Neutrophil (primary cell): ENCODE measurements at regions not wholly inside any gene's neighbourhood (a gene's known extent, or its start where the extent isn't known, plus 50 kb on each side); places are given as distances from the start of the nearest gene placed in this dataset.
A peak's percentile ranks its signal among the peaks of the same experiment; 100 is the strongest.

Source experiments
- H3K27ac ChIP-seq: fragments of 200-600 bp; sonication (generic); 2 replicates; pipeline ENCODE4 v1.5.1; 2016; ENCODE audit warnings: mild to moderate bottlenecking, moderate library complexity
- H3K27me3 ChIP-seq: fragments of 200-600 bp; sonication (generic); 2 replicates; pipeline ENCODE4 v1.6.0; 2016; ENCODE audit warnings: mild to moderate bottlenecking
- H3K36me3 ChIP-seq: fragments of 200-600 bp; sonication (generic); 2 replicates; pipeline ENCODE4 v1.5.1; 2017
- H3K4me1 ChIP-seq, 2 experiments: fragments of 200-600 bp in 1 of 2; sonication (generic) in 1 of 2; 1 replicate in 1 of 2; 2 replicates in 1 of 2; pipeline versions ENCODE4 v1.5.1 to v1.6.1; 2013 to 2016; ENCODE audit warnings: low read depth in 1 of 2, low read length in 1 of 2, mild to moderate bottlenecking in 1 of 2, moderate library complexity in 1 of 2; ENCODE audit not compliant: control insufficient read depth in 1 of 2, insufficient read depth in 1 of 2
- H3K4me3 ChIP-seq, 2 experiments: fragments of 200-600 bp in 1 of 2; sonication (generic) in 1 of 2; 1 replicate in 1 of 2; 2 replicates in 1 of 2; pipeline ENCODE4 v1.5.1; 2013 to 2016; ENCODE audit warnings: low read depth in 1 of 2, low read length in 1 of 2, mild to moderate bottlenecking in 1 of 2, moderate library complexity in 1 of 2
- H3K9me3 ChIP-seq: fragments of 200-600 bp; sonication (generic); 2 replicates; pipeline ENCODE4 v1.5.1; 2016
- CTCF ChIP-seq: fragments of 200-600 bp; sonication (generic); IDR thresholded peaks from 2 replicates; pipeline ENCODE4 v1.5.1; 2016; ENCODE audit warnings: antibody characterized with exemption

GRCh38 chr21:35111321-35111930 is 62.3 kb upstream of the RUNX1 start:
- TF ChIP-seq CTCF: no peak
- H3K36me3 ChIP-seq: no peaks in the 10 kb centered on the region
- H3K27me3 ChIP-seq: no peaks in the 10 kb centered on the region
- H3K9me3 ChIP-seq: no peaks in the 10 kb centered on the region
- H3K4me3 ChIP-seq: no peak overlapping the region
- H3K4me1 ChIP-seq: no peaks in the 10 kb centered on the region
- no peak overlapping the region for H3K27ac ChIP-seq

- Histone ChIP-seq H3K4me1 (no peaks in the 10 kb centered on the region), H3K4me3 (no peak overlapping the region), H3K9me3 (no peaks in the 10 kb centered on the region), H3K36me3 (no peaks in the 10 kb centered on the region), H3K27ac (no peak overlapping the region), H3K27me3 (no peaks in the 10 kb centered on the region)
- TF ChIP-seq CTCF: no peak
Observed at GRCh38 chr21:35108887-35109286, 59.8 kb upstream of the RUNX1 start.

DNA sequence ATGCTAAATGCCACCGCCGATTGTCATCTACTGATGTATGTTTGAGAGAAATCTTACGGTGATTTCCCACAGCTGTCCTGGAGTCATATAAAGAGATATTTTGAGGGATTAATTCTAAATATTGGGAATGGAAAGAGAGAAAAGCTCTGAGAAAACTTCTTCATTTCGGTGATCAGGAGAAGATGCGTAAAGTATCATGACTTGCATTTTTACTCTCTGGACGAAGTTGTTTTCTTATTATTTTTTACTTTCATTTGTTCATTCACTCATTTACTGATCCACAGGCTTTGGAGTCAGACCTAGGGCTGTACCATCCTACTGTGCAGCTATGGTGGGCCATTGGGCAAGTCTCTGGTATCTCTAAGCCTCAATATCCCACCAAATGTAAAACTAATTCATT is 58.4 kb upstream of the RUNX1 start:
- Histone ChIP-seq H3K4me3 (no peak overlapping the region), H3K27me3 (no peaks in the 10 kb centered on the region), H3K36me3 (no peaks in the 10 kb centered on the region), H3K27ac (no peak overlapping the region), H3K9me3 (no peaks in the 10 kb centered on the region), H3K4me1 (peaks cover 10% of the 10 kb centered on the region in 2 experiments)
- TF ChIP-seq CTCF: no peak

GRCh38 chr21:35106246-35106835 is 57.2 kb upstream of the RUNX1 start:
- peaks cover 19 to 21% of the 10 kb centered on the region in 2 experiments for H3K4me1 ChIP-seq
- no peaks in the 10 kb centered on the region for H3K9me3 ChIP-seq
- H3K27ac ChIP-seq: no peak overlapping the region
- no peaks in the 10 kb centered on the region for H3K36me3 ChIP-seq
- H3K27me3 ChIP-seq: no peaks in the 10 kb centered on the region
- no peak overlapping the region for H3K4me3 ChIP-seq
- TF ChIP-seq CTCF: no peak

DNA sequence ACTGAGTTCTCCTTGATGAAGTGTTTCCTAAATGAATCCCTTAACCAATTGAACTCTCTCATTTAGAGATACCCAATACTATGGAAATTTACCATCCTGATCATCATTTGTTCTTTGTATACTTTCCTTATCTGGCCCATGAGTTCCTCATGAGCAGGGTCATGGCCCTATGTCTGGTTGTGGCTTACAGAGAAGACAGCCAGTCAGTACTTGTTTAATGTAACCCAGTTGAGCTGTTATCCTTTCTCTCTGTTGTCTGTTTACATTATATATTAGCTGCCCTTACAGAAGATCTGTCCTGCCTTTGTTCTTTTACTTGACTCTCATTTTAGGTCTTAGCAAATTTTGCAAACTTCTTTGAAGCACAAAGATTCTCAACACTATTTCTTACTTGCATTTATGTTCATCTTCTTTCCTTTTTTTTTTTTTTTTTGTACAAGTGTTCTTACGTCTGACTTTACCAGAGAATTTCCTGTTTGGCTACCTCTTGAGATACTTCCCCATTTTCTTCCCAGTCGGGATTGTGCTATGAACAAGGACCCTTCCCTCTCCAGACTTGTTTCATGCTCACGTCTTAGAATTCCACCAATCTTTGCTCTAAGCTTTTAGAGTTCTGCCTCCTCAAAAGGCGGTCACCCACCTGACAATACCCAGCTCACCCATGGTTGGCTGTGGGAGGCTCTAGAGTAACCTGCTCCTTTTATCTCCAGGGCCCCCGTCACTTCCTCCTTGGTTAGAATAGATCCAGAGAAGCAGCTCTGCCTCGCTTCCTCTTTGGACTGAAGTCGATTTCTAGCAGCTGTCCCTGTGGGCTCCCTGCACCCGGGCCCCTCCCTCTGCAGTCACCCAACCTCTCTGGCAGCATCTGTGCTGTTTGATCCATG is 53.6 kb upstream of the RUNX1 start:
- Histone ChIP-seq H3K27ac (peak overlapping the region; percentile 91), H3K4me1 (peaks cover 19 to 21% of the 10 kb centered on the region in 2 experiments), H3K9me3 (no peaks in the 10 kb centered on the region), H3K36me3 (no peaks in the 10 kb centered on the region), H3K27me3 (no peaks in the 10 kb centered on the region), H3K4me3 (peak overlapping the region; percentile 39 to 50)
- TF ChIP-seq CTCF: no peak
